Urinary bladder (tissue), 3 donors: ENCODE measurements at regions not wholly inside any gene's neighbourhood (a gene's known extent, or its start where the extent isn't known, plus 50 kb on each side); places are given as distances from the start of the nearest gene placed in this dataset.

Experiments used
- DNase-seq: peaks from one replicate; pipeline ENCODE4 v3.0.0-alpha.2; 2015; ENCODE audit errors: extremely low spot score
- H3K27ac ChIP-seq: one replicate; pipeline ENCODE4 v1.5.1; 2013; ENCODE audit warnings: low read depth, mild to moderate bottlenecking, moderate library complexity
- H3K36me3 ChIP-seq: one replicate; pipeline ENCODE4 v1.6.1; 2013; ENCODE audit warnings: mild to moderate bottlenecking, moderate library complexity; ENCODE audit not compliant: insufficient read depth
- H3K4me1 ChIP-seq: one replicate; pipeline ENCODE4 v1.6.1; 2013; ENCODE audit warnings: mild to moderate bottlenecking, moderate library complexity; ENCODE audit not compliant: insufficient read depth
- H3K4me3 ChIP-seq: one replicate; pipeline ENCODE4 v1.5.1; 2013; ENCODE audit warnings: low read depth, low read length
- WGBS: extraction: QIAGEN DNeasy Blood & Tissue Kit; methylation state at CpG from one replicate; pipeline ENCODE4 v1.1.7; 2013; 5-methylcytosine and 5-hydroxymethylcytosine counted together
- donor health status: healthy with polysubstance abuse.
- donor health status: healthy.

GRCh38 chr11:92306966-92307510, 82.4 kb downstream of the FAT3 start:
- Histone ChIP-seq H3K4me3 (no peak overlapping the region), H3K36me3 (no peaks in the 10 kb centered on the region), H3K27ac (no peak overlapping the region), H3K4me1 (no peaks in the 10 kb centered on the region)
- 26% methylated on average over 1 of the region's 1 CpG for WGBS
- DNase-seq: no peak

GRCh38 chr11:92308366-92308765, 83.7 kb downstream of the FAT3 start:
- Histone ChIP-seq H3K4me3 (no peak overlapping the region), H3K27ac (no peak overlapping the region), H3K36me3 (no peaks in the 10 kb centered on the region), H3K4me1 (no peaks in the 10 kb centered on the region)
- DNase-seq: no peak

GRCh38 chr11:92311616-92312449, 87.2 kb downstream of the FAT3 start:
- Histone ChIP-seq H3K27ac (no peak overlapping the region), H3K4me3 (no peak overlapping the region), H3K4me1 (no peaks in the 10 kb centered on the region), H3K36me3 (no peaks in the 10 kb centered on the region)
- 82% methylated on average over 5 of the region's 5 CpGs for WGBS
- DNase-seq: no peak

- 95% methylated on average over 5 of the region's 5 CpGs for WGBS
Measured at GRCh38 chr11:92313784-92314183, 89.2 kb downstream of the FAT3 start.

GRCh38 chr11:92314499-92314898, 89.9 kb downstream of the FAT3 start:
- 8% methylated on average over 1 of the region's 1 CpG for WGBS
- no peak overlapping the region for H3K4me3 ChIP-seq
- no peaks in the 10 kb centered on the region for H3K36me3 ChIP-seq
- H3K4me1 ChIP-seq: no peaks in the 10 kb centered on the region
- DNase-seq: no peak
- H3K27ac ChIP-seq: no peak overlapping the region

More at GRCh38 chr11:92313784-92314183, 89.2 kb downstream of the FAT3 start:
- Histone ChIP-seq H3K4me3 (no peak overlapping the region), H3K4me1 (no peaks in the 10 kb centered on the region), H3K27ac (no peak overlapping the region), H3K36me3 (no peaks in the 10 kb centered on the region)
- no peak for DNase-seq

GRCh38 chr11:92316106-92316809, 91.6 kb downstream of the FAT3 start:
- H3K27ac ChIP-seq: no peak overlapping the region
- no peak for DNase-seq
- 91% methylated on average over 4 of the region's 4 CpGs for WGBS

GRCh38 chr11:92317222-92317621, 92.6 kb downstream of the FAT3 start:
- no peaks in the 10 kb centered on the region for H3K36me3 ChIP-seq
- DNase-seq: no peak
- H3K27ac ChIP-seq: no peak overlapping the region
- no peak overlapping the region for H3K4me3 ChIP-seq
- no peaks in the 10 kb centered on the region for H3K4me1 ChIP-seq

More at GRCh38 chr11:92316106-92316809, 91.6 kb downstream of the FAT3 start:
- Histone ChIP-seq H3K4me1 (no peaks in the 10 kb centered on the region), H3K36me3 (no peaks in the 10 kb centered on the region), H3K4me3 (no peak overlapping the region)

- DNase-seq: no peak
- Histone ChIP-seq H3K4me1 (no peaks in the 10 kb centered on the region), H3K4me3 (no peak overlapping the region), H3K36me3 (no peaks in the 10 kb centered on the region), H3K27ac (no peak overlapping the region)
- 50% methylated on average over 2 of the region's 2 CpGs for WGBS
Measured at GRCh38 chr11:92317721-92318120, 93.1 kb downstream of the FAT3 start.

GRCh38 chr11:92322225-92322624, 97.6 kb downstream of the FAT3 start:
- no peak overlapping the region for H3K4me3 ChIP-seq
- H3K36me3 ChIP-seq: no peaks in the 10 kb centered on the region
- no peak overlapping the region for H3K27ac ChIP-seq
- 89% methylated on average over 3 of the region's 3 CpGs for WGBS
- H3K4me1 ChIP-seq: no peaks in the 10 kb centered on the region
- DNase-seq: no peak

GRCh38 chr11:92324890-92325289, 100.3 kb downstream of the FAT3 start:
- WGBS: 76% methylated on average over 1 of the region's 1 CpG
- Histone ChIP-seq H3K4me1 (no peaks in the 10 kb centered on the region), H3K27ac (no peak overlapping the region), H3K36me3 (no peaks in the 10 kb centered on the region), H3K4me3 (no peak overlapping the region)
- DNase-seq: no peak

- 94% methylated on average over 3 of the region's 3 CpGs for WGBS
- Histone ChIP-seq H3K36me3 (no peaks in the 10 kb centered on the region), H3K4me1 (no peaks in the 10 kb centered on the region), H3K4me3 (no peak overlapping the region), H3K27ac (no peak overlapping the region)
- no peak for DNase-seq
Measured at GRCh38 chr11:92325416-92325815, 100.8 kb downstream of the FAT3 start.

GRCh38 chr11:92329137-92329536, 104.5 kb downstream of the FAT3 start:
- Histone ChIP-seq H3K4me1 (no peaks in the 10 kb centered on the region), H3K4me3 (no peak overlapping the region), H3K27ac (no peak overlapping the region), H3K36me3 (no peaks in the 10 kb centered on the region)
- 62% methylated on average over 2 of the region's 2 CpGs for WGBS
- no peak for DNase-seq

- Histone ChIP-seq H3K27ac (no peak overlapping the region), H3K4me3 (no peak overlapping the region), H3K4me1 (no peaks in the 10 kb centered on the region), H3K36me3 (no peaks in the 10 kb centered on the region)
- 35% methylated on average over 2 of the region's 2 CpGs for WGBS
- no peak for DNase-seq
Measured at GRCh38 chr11:92329646-92330045, 105.0 kb downstream of the FAT3 start.

GRCh38 chr11:92330114-92330513, 105.5 kb downstream of the FAT3 start:
- DNase-seq: no peak
- H3K36me3 ChIP-seq: no peaks in the 10 kb centered on the region
- H3K4me3 ChIP-seq: no peak overlapping the region
- H3K4me1 ChIP-seq: no peaks in the 10 kb centered on the region
- 20% methylated on average over 2 of the region's 2 CpGs for WGBS
- H3K27ac ChIP-seq: no peak overlapping the region
